HG02973 (cell line): ENCODE measurements at regions not wholly inside any gene's neighbourhood (a gene's known extent, or its start where the extent isn't known, plus 50 kb on each side); places are given as distances from the start of the nearest gene placed in this dataset.
"Not testable (repeated sequence)": the region's sequence is repeated elsewhere in the genome, so short reads cannot be mapped to it uniquely, and the experiment has no call there.

Source experiments
- ATAC-seq: cut with Tn5 transposase; IDR thresholded peaks from one replicate; pipeline ENCODE4 v1.9.1; 2021; ENCODE audit warnings: moderate library complexity; ENCODE audit not compliant: unreplicated experiment

DNA sequence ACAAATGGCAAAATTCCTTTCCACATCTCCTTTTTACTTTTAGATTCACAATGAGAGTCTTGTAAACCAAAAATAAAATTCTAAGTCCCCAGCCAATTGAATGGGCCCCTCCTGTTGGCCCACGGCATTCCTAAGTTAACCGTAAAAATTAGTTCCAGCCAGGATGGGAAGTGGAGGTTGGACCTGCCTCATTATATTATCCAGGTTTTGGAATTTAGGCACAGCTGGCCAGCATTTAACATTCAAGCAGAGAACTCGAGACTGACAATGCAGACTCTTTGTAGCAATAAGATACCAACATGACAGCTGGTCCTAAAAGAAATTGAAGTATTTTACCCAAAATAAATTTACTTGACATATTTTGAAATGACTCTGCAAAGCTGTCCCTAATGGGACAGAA is 321.0 kb upstream of the NAALADL2 start:
- no peak for ATAC-seq

DNA sequence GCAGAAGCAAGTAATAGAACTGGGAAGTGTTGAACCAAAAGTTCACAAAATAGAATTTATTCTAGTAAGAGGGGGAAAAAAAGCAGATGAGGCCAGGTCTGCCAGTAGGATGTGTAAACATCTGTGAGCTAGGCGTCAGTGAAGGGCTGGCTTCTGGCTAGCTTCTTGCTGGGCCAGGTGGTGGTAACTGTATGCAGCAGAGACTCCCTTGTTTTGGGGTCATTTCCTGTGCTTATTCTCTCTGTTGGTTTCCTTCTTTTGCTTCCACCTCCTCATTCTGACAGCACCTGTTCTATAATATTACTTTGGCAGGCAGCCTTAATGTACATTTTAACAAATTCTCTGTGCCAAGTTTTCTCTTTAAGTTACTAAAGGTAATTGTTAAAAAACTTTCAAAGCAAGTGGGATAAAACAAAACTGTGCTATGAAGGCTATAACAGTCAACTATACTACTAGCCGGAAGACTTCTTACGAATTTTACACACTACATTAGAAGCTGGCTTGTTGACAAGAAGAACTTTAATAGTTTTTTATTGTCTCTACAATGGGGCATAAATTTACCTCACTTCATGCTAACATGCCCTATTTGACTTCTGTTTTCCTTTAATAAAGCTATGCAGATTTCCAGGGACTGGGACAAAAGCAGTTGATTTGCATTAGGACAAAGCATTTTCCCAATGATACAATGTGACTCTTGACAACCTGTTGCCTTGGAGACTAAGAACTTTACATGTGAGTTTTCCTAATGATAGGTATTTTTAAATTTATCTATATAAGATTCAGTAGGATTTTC is 318.8 kb upstream of the NAALADL2 start:
- no peak for ATAC-seq

DNA sequence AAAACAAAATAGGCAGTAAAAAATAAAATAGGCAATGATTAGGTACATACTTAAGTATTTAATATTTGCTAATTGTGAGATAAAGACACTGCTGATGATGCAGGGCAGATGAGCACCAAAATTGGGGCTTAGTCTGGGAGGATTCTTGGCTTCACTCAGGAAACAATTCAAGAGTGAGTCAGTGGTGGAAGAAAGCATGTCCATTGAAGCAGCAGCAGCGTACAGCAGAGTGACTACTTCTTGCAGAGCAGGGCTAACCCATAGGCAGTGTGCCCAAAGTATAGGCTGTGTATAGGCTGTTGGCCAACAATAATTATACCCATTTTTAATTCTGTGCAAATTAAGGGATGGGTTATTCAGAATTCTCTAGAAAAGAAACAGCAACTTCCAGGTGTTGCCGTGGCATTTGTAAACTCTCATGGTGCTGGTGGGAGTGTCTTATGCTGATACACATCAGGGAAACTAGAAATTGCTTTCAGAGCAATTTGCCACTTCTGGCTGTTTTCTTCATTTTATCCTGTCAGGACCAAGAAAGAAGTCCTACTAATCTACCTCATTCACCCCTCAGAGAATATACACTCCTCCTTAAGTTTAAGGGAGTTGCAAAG is 317.3 kb upstream of the NAALADL2 start:
- ATAC-seq, result no peak

DNA sequence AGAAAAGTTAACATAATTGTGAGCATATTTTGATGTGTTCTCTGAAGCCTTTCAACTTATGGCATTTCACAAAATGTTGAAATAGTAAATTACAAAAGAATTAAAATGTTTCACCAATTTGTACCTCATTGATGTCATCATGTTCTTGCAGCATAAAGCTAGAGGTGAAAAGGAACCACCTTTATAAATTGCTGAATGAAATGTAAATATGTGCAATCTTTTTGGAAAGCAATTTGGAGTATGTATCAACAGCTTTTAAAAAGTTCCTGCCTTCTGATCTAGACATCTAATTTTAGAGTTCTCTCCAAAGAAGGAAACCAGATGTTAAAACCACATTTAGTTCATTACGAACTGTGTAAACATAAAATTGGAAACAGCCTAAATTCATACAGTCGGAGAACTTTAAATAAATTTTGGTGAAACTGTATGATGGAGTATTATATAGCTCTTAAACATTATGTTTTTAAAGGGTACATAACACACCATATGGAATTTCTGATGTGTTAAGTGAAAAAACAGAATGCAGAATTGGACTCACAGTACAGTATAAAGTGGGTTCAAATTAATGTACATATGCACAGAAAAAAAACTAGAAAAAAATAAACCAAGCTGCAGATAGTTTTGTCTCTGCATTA is 311.2 kb upstream of the NAALADL2 start:
- ATAC-seq, result no peak

DNA sequence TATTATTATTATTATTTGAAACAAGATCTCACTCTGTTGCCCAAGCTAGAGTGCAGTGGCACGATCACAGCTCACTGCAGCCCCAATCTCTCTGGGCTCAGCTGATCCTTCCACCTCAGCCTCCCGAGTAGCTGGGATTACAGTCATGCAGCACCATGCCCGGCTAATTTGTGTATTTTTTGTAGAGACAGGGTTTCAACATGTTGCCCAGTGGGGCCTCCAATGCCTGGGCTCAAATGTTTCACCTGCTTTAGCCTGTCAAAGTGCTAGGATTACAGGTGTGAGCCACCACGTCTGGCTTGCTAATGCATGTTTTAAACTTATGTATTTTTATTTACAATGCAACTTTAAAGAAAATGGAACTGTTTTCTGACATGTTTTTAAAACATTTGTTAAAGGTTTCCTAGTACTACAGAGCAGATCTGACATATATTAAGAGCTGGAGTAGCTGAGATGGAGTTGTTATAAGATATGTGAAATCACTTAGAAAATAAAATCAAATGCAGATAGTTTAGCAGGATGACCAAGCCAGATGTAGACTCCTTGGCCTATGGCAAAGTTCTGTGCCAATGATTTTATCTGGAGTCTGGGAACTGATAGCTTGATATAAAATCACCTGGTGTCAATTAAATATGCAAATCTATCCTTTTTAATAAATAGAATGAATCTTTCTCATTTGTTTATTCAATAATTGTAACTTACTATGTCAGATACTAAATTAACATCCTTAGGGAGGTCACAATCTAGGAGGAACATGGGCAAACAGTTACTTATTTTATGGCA is 310.1 kb upstream of the NAALADL2 start:
- no peak for ATAC-seq

DNA sequence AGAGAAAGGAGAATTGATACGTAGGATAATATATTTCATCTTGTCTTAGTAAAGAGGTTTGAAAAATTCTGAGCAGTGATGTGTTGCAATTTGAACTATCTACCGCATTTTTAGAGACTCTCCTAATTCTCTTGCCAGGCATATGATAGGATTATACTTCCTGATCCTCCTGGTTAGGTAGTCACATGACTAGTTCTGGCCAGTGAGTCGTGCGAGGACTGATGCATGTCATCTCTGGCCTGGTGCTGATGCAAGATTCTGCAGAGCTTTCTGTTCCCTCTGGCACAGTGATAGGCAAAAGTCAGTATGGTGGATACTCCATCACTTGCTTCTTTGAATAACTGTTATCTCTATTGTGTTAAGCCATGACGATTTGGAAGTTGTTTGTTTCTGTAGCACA is 277.6 kb upstream of the NAALADL2 start:
- no peak for ATAC-seq

DNA sequence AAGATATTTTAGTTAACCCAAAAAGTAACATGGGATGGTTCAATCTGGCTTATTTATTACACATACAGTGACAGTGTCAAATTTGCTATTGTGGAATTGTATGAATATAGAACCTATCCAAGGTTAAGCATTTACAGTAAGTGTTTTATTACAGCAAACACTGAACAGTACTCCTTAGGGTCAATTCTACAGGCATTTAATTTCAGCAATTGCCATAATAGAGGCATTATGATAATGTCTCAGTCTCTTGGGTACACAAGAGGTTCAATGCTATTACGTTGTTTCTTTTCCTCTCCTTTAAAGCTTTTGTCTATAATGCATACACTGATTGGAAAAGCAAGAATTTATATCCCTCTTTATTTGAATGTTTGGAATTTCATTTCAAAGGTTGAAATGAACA is 275.7 kb upstream of the NAALADL2 start:
- no peak for ATAC-seq

DNA sequence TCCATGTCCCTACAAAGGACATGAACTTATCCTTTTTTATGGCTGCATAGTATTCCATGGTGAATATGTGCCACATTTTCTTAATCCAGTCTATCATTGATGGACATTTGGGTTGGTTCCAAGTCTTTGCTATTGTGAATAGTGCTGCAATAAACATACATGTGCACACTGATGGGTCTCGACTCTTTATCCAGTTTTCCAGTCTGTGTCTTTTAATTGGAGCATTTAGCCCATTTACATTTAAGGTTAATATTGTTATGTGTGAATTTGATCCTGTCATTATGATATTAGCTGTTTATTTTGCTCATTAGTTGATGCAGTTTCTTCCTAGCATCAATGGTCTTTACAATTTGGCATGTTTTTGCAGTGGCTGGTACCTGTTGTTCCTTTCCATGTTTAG is 272.0 kb upstream of the NAALADL2 start:
- not testable (repeated sequence) for ATAC-seq

DNA sequence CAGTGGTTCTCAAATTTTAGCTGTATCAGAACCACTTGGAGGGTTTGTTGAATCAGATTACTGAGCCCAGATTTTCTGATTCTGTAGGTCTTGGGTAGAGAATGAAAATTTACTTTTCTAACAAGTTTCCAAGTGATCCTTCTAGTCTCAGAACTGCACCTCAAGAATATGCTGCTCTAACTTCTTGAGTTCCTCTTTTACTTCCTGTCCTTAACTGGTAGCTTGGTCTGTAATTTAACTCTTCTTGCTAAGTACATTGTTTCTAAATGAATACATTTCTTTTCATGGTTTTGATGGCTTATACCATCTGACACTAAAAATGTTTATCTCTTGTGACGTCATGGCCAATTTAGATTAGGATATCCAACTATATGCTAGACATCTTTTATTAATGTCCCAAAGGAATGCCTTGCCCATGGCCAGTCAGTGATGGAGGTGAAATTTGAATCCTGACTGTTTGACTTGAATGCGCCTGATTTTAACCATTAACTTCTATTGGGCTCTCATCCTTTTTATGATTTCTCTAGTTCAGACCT is 262.6 kb upstream of the NAALADL2 start:
- no peak for ATAC-seq

DNA sequence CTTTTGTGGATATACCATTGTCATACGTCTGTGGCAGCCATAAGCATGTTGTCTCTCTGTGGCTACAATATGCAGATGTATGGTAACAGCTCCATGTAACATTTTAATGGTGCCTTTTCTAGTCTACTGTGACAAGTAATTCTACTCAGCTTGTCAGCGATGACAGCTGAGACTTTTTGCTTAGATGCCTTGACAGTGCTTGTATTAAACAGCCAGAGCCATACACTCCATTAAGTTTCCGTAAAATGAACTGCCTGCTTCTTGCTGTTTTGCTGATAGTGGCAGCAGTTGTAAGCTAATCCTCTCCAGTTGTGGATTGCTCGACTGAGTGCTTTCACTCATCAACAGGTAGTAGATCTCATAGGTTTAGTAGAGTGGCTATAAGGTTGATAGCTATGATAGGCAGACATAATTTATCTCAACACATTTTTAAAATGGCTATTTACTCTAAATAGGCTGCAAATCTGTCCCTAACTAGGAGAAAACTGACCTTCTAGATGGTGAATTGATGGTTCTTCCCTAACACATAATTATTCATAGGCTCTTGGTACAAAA is 260.2 kb upstream of the NAALADL2 start:
- no peak for ATAC-seq

DNA sequence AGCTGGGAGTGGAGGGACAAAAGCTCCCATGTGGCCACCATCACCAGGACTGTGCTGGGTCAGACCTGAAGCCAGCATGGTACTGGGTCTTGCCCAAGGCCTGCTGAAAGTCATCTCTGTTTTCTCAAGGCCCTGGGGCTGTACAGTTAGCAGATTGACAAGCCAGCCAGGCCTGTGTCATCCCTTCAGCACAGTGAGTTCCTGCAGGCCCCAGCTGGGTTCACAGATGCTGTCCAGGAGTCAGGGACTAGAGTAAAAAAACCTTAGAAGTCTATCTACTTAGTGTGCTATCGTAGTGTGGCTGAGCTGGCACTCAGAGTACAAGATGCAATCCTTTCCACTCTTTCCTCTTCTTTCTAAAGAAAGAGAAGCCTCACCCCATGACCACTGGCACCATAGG is 246.0 kb upstream of the NAALADL2 start:
- no peak for ATAC-seq

DNA sequence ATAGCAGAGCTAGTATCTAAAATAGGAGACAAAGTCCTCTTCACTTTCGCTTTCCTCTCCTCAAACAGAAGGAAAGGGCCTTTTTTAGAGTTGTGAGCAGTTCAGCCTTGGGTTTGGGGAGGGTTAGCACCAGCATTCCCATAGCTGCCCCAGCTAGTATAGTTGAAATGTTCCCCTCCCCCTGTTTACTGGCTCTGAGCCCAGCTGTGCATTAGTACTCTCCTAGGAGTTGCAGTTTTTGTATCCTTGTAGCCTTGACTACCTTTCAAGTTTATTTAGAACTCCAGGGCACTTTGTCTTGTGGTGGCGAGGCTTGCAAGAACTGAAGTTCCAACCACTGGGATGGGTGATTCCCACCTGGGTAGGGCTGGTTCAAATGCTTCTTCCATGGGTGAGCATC is 245.1 kb upstream of the NAALADL2 start:
- ATAC-seq, result no peak

DNA sequence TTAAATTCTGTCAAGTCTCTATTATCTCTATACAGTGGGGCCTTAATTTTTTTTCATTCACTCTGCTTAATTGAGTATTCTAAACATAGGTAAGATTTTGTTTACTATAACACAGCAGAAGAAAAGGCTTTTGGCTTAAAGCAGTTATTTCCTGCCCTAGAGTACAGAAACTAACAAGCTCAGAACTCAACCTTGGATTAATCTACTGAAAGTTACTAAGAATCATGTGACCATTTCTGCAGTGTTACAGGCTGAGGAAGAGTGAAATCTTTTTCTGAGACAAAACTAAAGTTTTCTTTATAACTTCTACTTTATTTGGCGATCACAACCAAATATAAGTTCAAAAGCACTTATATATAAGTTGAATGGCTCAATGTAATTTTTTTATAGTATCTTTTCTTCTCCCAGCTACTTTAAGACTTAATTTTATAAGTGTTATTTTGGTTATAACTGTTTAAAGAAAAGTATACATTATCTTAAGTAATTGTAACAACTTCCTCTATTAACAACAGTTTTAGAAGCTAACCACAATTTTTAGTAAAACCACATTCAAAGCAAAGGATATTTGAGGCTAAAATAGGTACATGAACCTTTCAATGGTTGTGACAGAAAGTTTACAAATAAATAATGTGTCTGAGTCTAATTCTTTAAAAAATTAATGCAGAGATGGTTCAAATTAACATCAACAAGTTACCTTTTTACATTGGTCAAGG is 240.6 kb upstream of the NAALADL2 start:
- no peak for ATAC-seq

DNA sequence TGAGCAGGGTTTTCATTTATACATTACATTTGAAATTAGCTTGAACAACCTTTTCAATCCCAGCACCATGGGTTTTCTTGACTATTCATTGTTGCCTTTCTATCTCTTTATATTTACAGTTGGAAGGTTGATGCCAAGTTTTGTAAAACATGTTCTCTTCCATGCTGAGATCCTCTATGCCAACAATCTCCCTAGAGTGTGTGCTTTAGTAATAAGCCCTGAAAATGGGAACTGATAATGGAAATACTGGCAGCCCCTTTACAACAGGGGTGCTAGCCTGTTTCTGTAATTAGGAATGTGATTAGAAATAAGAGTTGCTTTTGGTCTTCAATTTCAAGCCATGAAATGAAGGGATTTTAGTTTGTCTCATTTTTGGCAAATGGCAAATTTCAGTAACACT is 239.9 kb upstream of the NAALADL2 start:
- ATAC-seq, result no peak

DNA sequence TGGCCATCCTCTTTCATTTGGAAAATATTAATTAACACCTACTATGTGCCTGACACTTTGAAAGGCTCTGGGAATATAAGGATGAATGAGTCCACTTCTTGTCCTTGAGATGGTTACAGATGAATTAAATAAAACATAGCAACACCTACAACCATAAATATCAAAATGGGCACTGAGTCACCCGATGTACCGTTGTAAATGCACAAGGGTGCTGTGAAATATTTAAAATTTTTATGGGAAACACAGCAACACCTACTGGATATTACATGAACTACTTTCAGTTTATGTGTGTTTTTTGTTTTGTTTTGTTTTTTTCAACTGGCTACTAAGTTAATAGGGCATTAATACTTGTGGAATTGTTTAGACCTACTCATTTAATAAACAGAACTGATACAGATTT is 239.0 kb upstream of the NAALADL2 start:
- ATAC-seq, result no peak

DNA sequence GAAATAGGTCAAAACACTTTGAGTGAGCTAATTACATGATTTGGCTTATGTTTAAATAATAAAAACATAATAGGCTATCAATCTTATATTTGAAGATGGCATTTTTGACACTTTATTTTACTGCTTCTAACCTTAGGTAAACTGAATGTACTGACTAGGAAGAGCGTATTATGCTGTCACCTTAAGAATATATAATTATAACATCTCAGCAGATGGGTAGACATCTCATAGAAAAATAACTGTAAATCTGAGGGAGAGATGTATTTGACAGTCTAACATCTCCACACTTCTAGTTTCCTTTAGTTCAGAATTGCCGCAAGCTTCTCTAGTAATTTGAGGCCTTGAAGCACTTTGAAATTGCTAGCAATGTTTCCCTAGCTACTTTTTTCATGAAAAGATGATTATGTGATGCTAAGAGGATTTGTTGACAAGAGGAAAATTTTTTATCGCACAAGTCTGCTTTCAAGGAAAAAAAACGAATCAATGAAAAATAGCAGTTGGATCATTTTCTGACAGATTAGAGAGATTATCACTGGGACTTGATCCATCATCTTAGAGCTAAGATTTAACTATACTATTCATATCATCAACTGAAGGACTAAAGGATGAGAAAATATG is 238.2 kb upstream of the NAALADL2 start:
- ATAC-seq, result no peak

DNA sequence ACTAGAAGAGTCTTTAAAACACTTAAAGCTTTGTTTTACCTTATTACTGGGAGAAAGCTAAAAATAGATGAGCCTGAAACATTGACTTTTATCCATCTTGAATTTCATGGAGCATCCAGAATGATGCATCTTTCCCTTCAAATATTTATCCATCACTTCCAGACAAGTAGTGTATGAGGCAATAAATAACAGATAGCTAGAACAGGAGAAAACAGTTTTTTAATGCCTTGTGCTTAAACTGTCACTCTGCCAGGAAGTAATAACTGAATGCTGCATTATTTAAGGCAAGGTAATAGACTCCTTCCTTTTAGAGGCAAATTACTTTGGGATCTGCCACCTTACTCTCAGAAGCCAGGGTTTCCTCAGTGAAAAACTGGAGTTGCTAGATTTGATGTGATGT is 225.8 kb upstream of the NAALADL2 start:
- ATAC-seq, result no peak

DNA sequence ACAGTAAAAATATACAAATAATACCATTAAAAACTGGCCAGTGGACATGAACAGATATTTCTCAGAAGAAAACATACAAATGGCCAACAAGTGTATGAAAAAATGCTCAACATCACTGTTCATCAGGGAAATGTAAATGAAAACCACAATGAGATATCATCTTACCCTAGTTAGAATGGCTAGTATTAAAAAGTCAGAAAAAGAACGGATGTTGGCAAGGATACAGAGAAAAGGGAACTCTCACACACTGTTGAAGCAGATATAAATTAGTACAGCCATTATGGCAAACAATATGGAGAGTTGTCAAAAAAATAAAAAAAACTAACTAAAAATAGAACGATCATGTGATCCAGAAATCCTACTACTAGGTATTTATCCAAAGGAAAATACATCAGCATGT is 222.7 kb upstream of the NAALADL2 start:
- no peak for ATAC-seq

DNA sequence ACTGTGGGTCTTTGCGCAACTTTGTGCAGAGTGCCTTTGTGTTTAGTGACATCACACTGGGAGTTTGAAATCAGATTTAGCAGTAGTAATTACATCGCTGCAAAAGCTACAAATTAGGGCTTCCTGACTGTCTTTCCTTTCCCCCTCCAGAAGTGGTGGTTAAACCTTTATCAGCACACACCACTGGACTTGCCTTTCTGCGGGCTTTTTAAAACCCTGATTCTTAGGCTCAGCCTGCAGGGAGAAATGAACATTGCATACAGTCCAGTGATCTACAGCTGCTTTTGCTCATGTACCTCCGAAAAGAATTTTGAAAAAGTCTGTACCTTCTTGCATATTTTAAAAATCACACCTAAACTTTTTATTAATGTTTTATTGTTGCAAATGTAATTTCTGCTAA is 219.7 kb upstream of the NAALADL2 start:
- no peak for ATAC-seq

DNA sequence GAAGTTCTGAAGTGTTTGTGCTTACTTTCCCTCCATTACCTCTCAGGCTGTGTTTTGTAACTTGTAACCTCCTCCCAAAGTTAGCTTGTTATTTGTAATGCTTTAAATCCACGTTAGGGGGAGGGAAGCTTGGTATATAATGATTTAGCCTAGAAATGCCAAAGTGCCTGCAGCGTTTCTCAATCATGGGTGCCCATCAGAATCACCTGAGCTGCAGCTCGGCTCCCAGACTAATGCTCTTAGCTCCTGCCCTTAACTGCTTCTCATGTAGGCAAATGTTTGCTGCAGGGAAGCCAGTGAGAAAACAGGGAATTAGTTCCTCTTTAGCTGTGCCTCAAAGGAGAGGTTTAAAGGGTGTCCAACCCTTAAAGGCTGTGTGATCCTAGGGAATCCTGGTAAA is 219.2 kb upstream of the NAALADL2 start:
- ATAC-seq, result no peak
